SK-N-MC (cell line): ENCODE measurements at regions not wholly inside any gene's neighbourhood (a gene's known extent, or its start where the extent isn't known, plus 50 kb on each side); places are given as distances from the start of the nearest gene placed in this dataset.

Experiments used
- EZH2 ChIP-seq: fragments of 200-600 bp; sonication (generic); IDR thresholded peaks from one replicate; pipeline ENCODE4 v1.6.1; 2017; ENCODE audit warnings: antibody characterized with exemption
- FOXP2 ChIP-seq: optimal IDR thresholded peaks from 2 replicates; pipeline ENCODE3; 2011; ENCODE audit warnings: mild to moderate bottlenecking, moderate library complexity; ENCODE audit not compliant: insufficient read depth; ENCODE audit errors: extremely low read length, control extremely low read depth
- POLR2AphosphoS5 ChIP-seq: IDR thresholded peaks from 2 replicates; pipeline ENCODE4 v1.6.1; 2012; ENCODE audit warnings: mild to moderate bottlenecking, low read depth, low read length, borderline replicate concordance

DNA sequence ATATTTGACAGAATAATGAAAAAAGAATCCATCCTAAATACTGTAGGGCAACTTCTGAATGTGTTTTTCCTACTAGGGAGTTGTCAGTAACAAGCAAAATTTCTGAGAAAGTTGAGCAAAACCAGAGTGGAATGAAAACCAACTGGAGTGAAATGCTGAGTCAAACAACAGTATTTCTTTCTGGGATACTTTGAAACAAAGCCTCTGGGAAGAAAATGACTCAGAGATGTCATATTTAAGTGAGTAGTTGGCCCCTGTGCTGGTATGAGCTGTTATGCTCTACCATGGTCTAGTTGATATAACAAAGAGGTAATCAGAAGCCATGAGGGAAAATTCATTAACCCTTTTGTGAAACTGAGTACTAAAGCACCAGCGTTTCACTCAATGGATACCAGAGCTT, 372.1 kb upstream of the C9orf72 start:
- no peak for TF ChIP-seq POLR2AphosphoS5
- TF ChIP-seq EZH2 = no peak
- no peak for TF ChIP-seq FOXP2
